Psoas muscle (tissue), 7 donors: ENCODE measurements at regions not wholly inside any gene's neighbourhood (a gene's known extent, or its start where the extent isn't known, plus 50 kb on each side); places are given as distances from the start of the nearest gene placed in this dataset.

Experiments used
- ATAC-seq, 4 donors: fragments of 200-7000 bp; cut with Tn5 transposase; one replicate each; pipeline ENCODE4 v1.9.1; 2020; ENCODE audit warnings: moderate library complexity in 3 of 4, mild to moderate bottlenecking in 2 of 4
- DNase-seq, 2 donors: peaks; one replicate each; pipeline ENCODE4 v3.0.0-alpha.2; 2020
- H3K27ac ChIP-seq: fragments of 200-600 bp; one replicate; pipeline ENCODE4 v1.8.0; 2022
- H3K27me3 ChIP-seq, 3 donors: fragments of 200-600 bp in 1 of 3; one replicate each; pipeline versions ENCODE4 v1.6.1 to v1.8.0; 2013 to 2022; ENCODE audit warnings: low read length in 2 of 3, mild to moderate bottlenecking in 2 of 3, moderate library complexity in 1 of 3; ENCODE audit not compliant: insufficient read depth in 3 of 3
- H3K36me3 ChIP-seq, 2 donors: fragments of 200-600 bp in 1 of 2; one replicate each; pipeline versions ENCODE4 v1.6.1 to v1.8.0; 2013 to 2022; ENCODE audit warnings: low read depth in 1 of 2, mild to moderate bottlenecking in 1 of 2, moderate library complexity in 1 of 2; ENCODE audit not compliant: insufficient read depth in 1 of 2
- H3K4me1 ChIP-seq: fragments of 200-600 bp; one replicate; pipeline ENCODE4 v1.8.0; 2022
- H3K4me3 ChIP-seq: fragments of 200-600 bp; one replicate; pipeline ENCODE4 v1.8.0; 2022; ENCODE audit warnings: mild to moderate bottlenecking
- H3K9me3 ChIP-seq: fragments of 200-600 bp; one replicate; pipeline ENCODE4 v1.8.0; 2022
- CTCF ChIP-seq: fragments of 200-600 bp; IDR thresholded peaks from one replicate; pipeline ENCODE4 v1.8.0; 2022; ENCODE audit warnings: antibody characterized with exemption
- WGBS, 3 donors: extraction: QIAGEN DNeasy Blood & Tissue Kit; methylation state at CpG; one replicate each; pipeline versions ENCODE4 v1.1.6 to v1.1.7; 2013; 5-methylcytosine and 5-hydroxymethylcytosine counted together
- intact Hi-C, 2 donors: fragments of 100-400 bp; cut with DNase I; formaldehyde crosslinking; loops; one replicate each; pipeline versions ENCODE4 v1.11.0 to v1.14.2; 2022
- donor health status: healthy with polysubstance abuse.
- donor health status: DM: no; HTN: no; CAD: no; lungs with moderate emphysema.
- donor health status: Bipolar disorder and iron deficiency.
- donor health status: healthy.
- donor health status: DM: yes; HTN: yes; CAD: no.
- donor health status: DM: no; HTN: no; CAD: no.
- donor health status: DM: yes; HTN: yes; CAD: no.

DNA sequence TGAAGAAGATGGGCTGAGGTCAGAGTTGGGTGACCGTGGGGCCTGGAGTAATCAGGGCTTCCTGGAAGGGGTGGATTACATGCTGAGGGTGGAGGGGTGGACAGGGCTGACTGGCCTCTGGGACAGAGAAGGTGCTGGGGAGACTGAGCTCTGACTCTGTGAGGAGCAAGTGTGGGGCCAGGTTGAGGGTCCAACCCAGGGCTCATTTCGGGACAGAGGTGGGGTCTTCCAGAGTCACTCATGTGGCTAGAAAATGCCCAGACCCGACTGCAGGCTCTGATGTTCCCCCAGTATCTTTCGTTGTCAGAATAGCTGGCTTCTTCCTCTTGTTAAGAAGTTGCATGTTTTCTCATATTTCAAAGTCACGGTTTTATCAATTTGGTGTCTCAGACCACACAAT is 311.8 kb downstream of the PTPRU start:
- no peaks in the 10 kb centered on the region for H3K9me3 ChIP-seq
- peaks cover 0 to 5% (median 0%) of the 10 kb centered on the region in 3 donors for H3K27me3 ChIP-seq
- 42 to 48% (median 45%) methylated on average over 5 of the region's 5 CpGs for WGBS, 3 donors
- H3K27ac ChIP-seq: no peak overlapping the region
- H3K4me3 ChIP-seq: no peak overlapping the region
- intact Hi-C loops: no loop called here
- no peaks in the 10 kb centered on the region for H3K4me1 ChIP-seq
- DNase-seq: no peak
- TF ChIP-seq CTCF: no peak
- H3K36me3 ChIP-seq: no peaks in the 10 kb centered on the region
- ATAC-seq: no peak

GRCh38 chr1:29547300-29547699 is 311.0 kb downstream of the PTPRU start:
- H3K27me3 ChIP-seq: peaks cover 0 to 5% (median 0%) of the 10 kb centered on the region in 3 donors
- no peak overlapping the region for H3K4me3 ChIP-seq
- no peak for ATAC-seq
- 94 to 98% (median 95%) methylated on average over 5 of the region's 5 CpGs for WGBS, 3 donors
- intact Hi-C loops: no loop called here
- no peaks in the 10 kb centered on the region for H3K36me3 ChIP-seq
- TF ChIP-seq CTCF: no peak
- H3K9me3 ChIP-seq: no peaks in the 10 kb centered on the region
- H3K4me1 ChIP-seq: no peaks in the 10 kb centered on the region
- DNase-seq: no peak
- no peak overlapping the region for H3K27ac ChIP-seq

- 63 to 91% (median 75%) methylated on average over 3 of the region's 3 CpGs for WGBS, 3 donors
- ATAC-seq (no peak), DNase-seq (no peak)
- Histone ChIP-seq H3K27me3 (peaks cover 0 to 5% (median 0%) of the 10 kb centered on the region in 3 donors), H3K9me3 (no peaks in the 10 kb centered on the region), H3K27ac (no peak overlapping the region), H3K4me3 (no peak overlapping the region), H3K4me1 (no peaks in the 10 kb centered on the region), H3K36me3 (no peaks in the 10 kb centered on the region)
- intact Hi-C loops: no loop called here
- TF ChIP-seq CTCF: no peak
Measured at GRCh38 chr1:29546496-29546895, 310.2 kb downstream of the PTPRU start.

DNA sequence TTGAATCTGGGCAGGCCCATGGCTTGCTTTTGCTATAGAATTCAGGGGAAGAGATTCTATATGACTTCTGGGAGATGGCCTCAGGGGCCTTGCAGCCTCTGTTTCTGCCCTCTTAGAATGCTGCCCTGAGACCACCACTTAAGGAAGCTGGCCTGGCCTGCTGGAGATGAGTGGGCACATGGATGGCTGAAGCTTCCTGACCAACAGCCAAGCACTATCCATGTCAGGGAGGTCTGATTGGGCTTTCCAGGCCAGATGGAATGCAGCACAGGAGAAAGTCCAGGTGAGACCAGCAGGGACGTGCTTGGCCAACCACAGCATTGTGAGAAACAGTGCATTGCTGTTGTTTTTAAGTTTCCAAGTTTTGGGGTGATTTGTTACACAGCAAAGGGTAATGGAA is 308.1 kb downstream of the PTPRU start:
- no peak for ATAC-seq
- no peak overlapping the region for H3K4me3 ChIP-seq
- no peak for TF ChIP-seq CTCF
- no peak overlapping the region for H3K27ac ChIP-seq
- intact Hi-C loops: no loop called here
- 91 to 96% (median 95%) methylated on average over 1 of the region's 1 CpG for WGBS, 3 donors
- H3K9me3 ChIP-seq: no peaks in the 10 kb centered on the region
- no peaks in the 10 kb centered on the region for H3K4me1 ChIP-seq
- H3K27me3 ChIP-seq: no peaks in the 10 kb centered on the region
- DNase-seq: no peak
- no peaks in the 10 kb centered on the region for H3K36me3 ChIP-seq

- Histone ChIP-seq H3K27me3 (peaks cover 0 to 2% (median 2%) of the 10 kb centered on the region in 3 donors), H3K4me1 (no peaks in the 10 kb centered on the region), H3K4me3 (no peak overlapping the region), H3K9me3 (no peaks in the 10 kb centered on the region), H3K27ac (no peak overlapping the region), H3K36me3 (no peaks in the 10 kb centered on the region)
- ATAC-seq (no peak), DNase-seq (no peak)
- 87 to 88% (median 88%) methylated on average over 6 of the region's 6 CpGs for WGBS, 3 donors
- TF ChIP-seq CTCF: no peak
- intact Hi-C loops: no loop called here
Measured at GRCh38 chr1:29543586-29543985, 307.3 kb downstream of the PTPRU start.
